UCSD-AML1 (cell line): ENCODE measurements at regions not wholly inside any gene's neighbourhood (a gene's known extent, or its start where the extent isn't known, plus 50 kb on each side); places are given as distances from the start of the nearest gene placed in this dataset.

Experiments used
- DNase-seq: peaks from one replicate; lab custom pipeline; 2025; ENCODE audit not compliant: unreplicated experiment; lab: John Stamatoyannopoulos, UW

GRCh38 chr1:218754477-218754876, 409.3 kb downstream of the TGFB2 start:
- no peak for DNase-seq

- no peak for DNase-seq
These were observed 410.0 kb downstream of the TGFB2 start for GRCh38 chr1:218755128-218755527.

GRCh38 chr1:218759795-218760194, 413.9 kb upstream of the LYPLAL1 start:
- no peak for DNase-seq

GRCh38 chr1:218760601-218761570, 412.8 kb upstream of the LYPLAL1 start:
- DNase-seq = no peak

- DNase-seq = no peak
These were observed 410.1 kb upstream of the LYPLAL1 start for GRCh38 chr1:218763538-218763937.

- DNase-seq = no peak
These were observed 407.9 kb upstream of the LYPLAL1 start for GRCh38 chr1:218765753-218766152.

- no peak for DNase-seq
These were observed 401.7 kb upstream of the LYPLAL1 start for GRCh38 chr1:218771931-218772330.

GRCh38 chr1:218772575-218772974, 401.1 kb upstream of the LYPLAL1 start:
- no peak for DNase-seq

- DNase-seq = no peak
These were observed 398.1 kb upstream of the LYPLAL1 start for GRCh38 chr1:218775501-218776021.

- no peak for DNase-seq
These were observed 395.2 kb upstream of the LYPLAL1 start for GRCh38 chr1:218778257-218779126.

- no peak for DNase-seq
These were observed 394.2 kb upstream of the LYPLAL1 start for GRCh38 chr1:218779341-218780100.

- DNase-seq = no peak
These were observed 390.5 kb upstream of the LYPLAL1 start for GRCh38 chr1:218783131-218783530.

GRCh38 chr1:218783916-218784315, 389.8 kb upstream of the LYPLAL1 start:
- DNase-seq = no peak

- no peak for DNase-seq
These were observed 387.8 kb upstream of the LYPLAL1 start for GRCh38 chr1:218785928-218786327.

GRCh38 chr1:218787826-218788225, 385.9 kb upstream of the LYPLAL1 start:
- no peak for DNase-seq

- DNase-seq = no peak
These were observed 376.9 kb upstream of the LYPLAL1 start for GRCh38 chr1:218796773-218797172.

- no peak for DNase-seq
These were observed 370.9 kb upstream of the LYPLAL1 start for GRCh38 chr1:218802799-218803198.

- no peak for DNase-seq
These were observed 370.2 kb upstream of the LYPLAL1 start for GRCh38 chr1:218803351-218803997.

- DNase-seq = no peak
These were observed 369.5 kb upstream of the LYPLAL1 start for GRCh38 chr1:218804014-218804785.

GRCh38 chr1:218809061-218809460, 364.6 kb upstream of the LYPLAL1 start:
- no peak for DNase-seq
